SU-DHL-6 (cell line): ENCODE measurements at regions not wholly inside any gene's neighbourhood (a gene's known extent, or its start where the extent isn't known, plus 50 kb on each side); places are given as distances from the start of the nearest gene placed in this dataset.

ENCODE experiments used
- CTCF ChIP-seq: fragments of 200-600 bp; sonication (generic); IDR thresholded peaks from one replicate; pipeline ENCODE4 v1.5.1; 2017; ENCODE audit warnings: antibody characterized with exemption, mild to moderate bottlenecking, low read length, moderate library complexity; ENCODE audit not compliant: insufficient read depth, poor library complexity, severe bottlenecking
- EZH2phosphoT487 ChIP-seq: fragments of 200-600 bp; sonication (generic), shearing (Covaris generic); conservative IDR thresholded peaks from 2 replicates; pipeline ENCODE4 v1.6.1; 2018; ENCODE audit warnings: mild to moderate bottlenecking, antibody characterized with exemption, low read length, moderate library complexity, mixed read lengths

GRCh38 chr6:137552146-137552545 is 58.0 kb upstream of the OLIG3 start:
- TF ChIP-seq CTCF (no peak), EZH2phosphoT487 (no peak)
